ENCODE measurements at regions not wholly inside any gene's neighbourhood (a gene's known extent, or its start where the extent isn't known, plus 50 kb on each side); places are given as distances from the start of the nearest gene placed in this dataset.

- TF ChIP-seq CTCF (IDR thresholded peaks at IDR 0.05): no peak
- H3K4me3 ChIP-seq (ENCODE audit: low read length): no peak overlapping the region
- no peak overlapping the region for H3K27ac ChIP-seq (ENCODE audit: low read depth in 1 of 2, low read length in 2 of 2)
- H3K27me3 ChIP-seq (ENCODE audit: control insufficient read depth in 1 of 2, insufficient read depth in 2 of 2, low read length in 2 of 2): no peaks in the 10 kb centered on the region
- Mint-ChIP-seq H3K27ac (no peak overlapping the region), H3K4me3 (no peak overlapping the region), H3K27me3 (no peaks in the 10 kb centered on the region), H3K4me1 (ENCODE audit: low read depth) (no peaks in the 10 kb centered on the region), H3K9me3 (no peaks in the 10 kb centered on the region), H3K36me3 (ENCODE audit: low read depth) (no peaks in the 10 kb centered on the region)
- H3K4me1 ChIP-seq (ENCODE audit: insufficient read depth, low read length): no peaks in the 10 kb centered on the region
- ATAC-seq (ENCODE audit: poor library complexity) (no peak), DNase-seq (no peak)
- intact Hi-C loops (cut with DNase I, micrococcal nuclease): no loop called here
- CTCF ChIA-PET: no interaction called here
- POLR2A ChIA-PET: no interaction called here
- no peaks in the 10 kb centered on the region for H3K36me3 ChIP-seq (ENCODE audit: insufficient read depth, low read length)
- H3K9me3 ChIP-seq (ENCODE audit: control insufficient read depth in 1 of 2, insufficient read depth in 1 of 2, low read length in 2 of 2): peaks cover 0 to 10% of the 10 kb centered on the region in 2 experiments
These were observed 276.7 kb upstream of the GRIA3 start for GRCh38 chrX:122907375-122907774.

GRCh38 chrX:122910697-122911096, 273.4 kb upstream of the GRIA3 start:
- no peak for TF ChIP-seq CTCF (IDR thresholded peaks at IDR 0.05)
- H3K4me1 Mint-ChIP-seq (ENCODE audit: low read depth): no peaks in the 10 kb centered on the region
- Histone ChIP-seq H3K27me3 (ENCODE audit: control insufficient read depth in 1 of 2, insufficient read depth in 2 of 2, low read length in 2 of 2) (no peaks in the 10 kb centered on the region), H3K4me1 (ENCODE audit: insufficient read depth, low read length) (no peaks in the 10 kb centered on the region), H3K9me3 (ENCODE audit: control insufficient read depth in 1 of 2, insufficient read depth in 1 of 2, low read length in 2 of 2) (peaks cover 0 to 17% of the 10 kb centered on the region in 2 experiments), H3K36me3 (ENCODE audit: insufficient read depth, low read length) (no peaks in the 10 kb centered on the region), H3K27ac (ENCODE audit: low read depth in 1 of 2, low read length in 2 of 2) (no peak overlapping the region), H3K4me3 (ENCODE audit: low read length) (no peak overlapping the region)
- ChIA-PET POLR2A (no interaction called here), CTCF (no interaction called here)
- no peak overlapping the region for H3K27ac Mint-ChIP-seq
- no peaks in the 10 kb centered on the region for H3K36me3 Mint-ChIP-seq (ENCODE audit: low read depth)
- no peak for ATAC-seq (ENCODE audit: poor library complexity)
- no peaks in the 10 kb centered on the region for H3K27me3 Mint-ChIP-seq
- H3K9me3 Mint-ChIP-seq: no peaks in the 10 kb centered on the region
- no peak for DNase-seq
- no peak overlapping the region for H3K4me3 Mint-ChIP-seq
- intact Hi-C loops (cut with DNase I, micrococcal nuclease): no loop called here

GRCh38 chrX:122913134-122913533, 270.9 kb upstream of the GRIA3 start:
- no peak overlapping the region for H3K27ac Mint-ChIP-seq
- ATAC-seq (ENCODE audit: poor library complexity): no peak
- DNase-seq: no peak
- Histone ChIP-seq H3K27me3 (ENCODE audit: control insufficient read depth in 1 of 2, insufficient read depth in 2 of 2, low read length in 2 of 2) (no peaks in the 10 kb centered on the region), H3K27ac (ENCODE audit: low read depth in 1 of 2, low read length in 2 of 2) (no peak overlapping the region), H3K36me3 (ENCODE audit: insufficient read depth, low read length) (no peaks in the 10 kb centered on the region), H3K4me1 (ENCODE audit: insufficient read depth, low read length) (no peaks in the 10 kb centered on the region), H3K4me3 (ENCODE audit: low read length) (no peak overlapping the region), H3K9me3 (ENCODE audit: control insufficient read depth in 1 of 2, insufficient read depth in 1 of 2, low read length in 2 of 2) (peaks cover 0 to 12% of the 10 kb centered on the region in 2 experiments)
- no peaks in the 10 kb centered on the region for H3K4me1 Mint-ChIP-seq (ENCODE audit: low read depth)
- ChIA-PET CTCF (no interaction called here), POLR2A (no interaction called here)
- no peaks in the 10 kb centered on the region for H3K27me3 Mint-ChIP-seq
- TF ChIP-seq CTCF (IDR thresholded peaks at IDR 0.05): no peak
- intact Hi-C loops (cut with DNase I, micrococcal nuclease): no loop called here
- no peaks in the 10 kb centered on the region for H3K36me3 Mint-ChIP-seq (ENCODE audit: low read depth)
- H3K9me3 Mint-ChIP-seq: no peaks in the 10 kb centered on the region
- no peak overlapping the region for H3K4me3 Mint-ChIP-seq
